WTC11 (cell line): ENCODE measurements at regions not wholly inside any gene's neighbourhood (a gene's known extent, or its start where the extent isn't known, plus 50 kb on each side); places are given as distances from the start of the nearest gene placed in this dataset.

Experiments
- ATAC-seq: fragments of 200-7000 bp; cut with Tn5 transposase; 2 replicates; pipeline ENCODE4 v1.10.0; 2021; ENCODE audit warnings: mild to moderate bottlenecking, moderate library complexity
- CTCF ChIA-PET: fragments of 300-600 bp; sonication (Branson Sonifier 250); formaldehyde crosslinking; loops from one replicate; lab custom pipeline; 2021; ENCODE audit warnings: antibody characterized with exemption; lab: Charles Lee
- POLR2A ChIA-PET: fragments of 350-600 bp; sonication (Branson Sonifier 250); formaldehyde crosslinking; loops from one replicate; lab custom pipeline; 2021; ENCODE audit warnings: antibody characterized with exemption; lab: Charles Lee
- DNase-seq: peaks from one replicate; pipeline ENCODE4 v3.0.0; 2021; ENCODE audit warnings: low spot score
- H3K27ac Mint-ChIP-seq: 2 replicates; pipeline ENCODE4 v1.8.0; 2021; ENCODE audit warnings: mixed read lengths
- H3K27me3 Mint-ChIP-seq: 2 replicates; pipeline ENCODE4 v1.8.0; 2021; ENCODE audit warnings: low read depth, mild to moderate bottlenecking, moderate library complexity, mixed read lengths
- H3K36me3 Mint-ChIP-seq: 2 replicates; pipeline ENCODE4 v1.8.0; 2021; ENCODE audit warnings: mixed read lengths
- H3K4me1 Mint-ChIP-seq: 2 replicates; pipeline ENCODE4 v1.8.0; 2022; ENCODE audit warnings: mixed read lengths
- H3K4me3 Mint-ChIP-seq: 2 replicates; pipeline ENCODE4 v1.8.0; 2021; ENCODE audit warnings: mild to moderate bottlenecking, moderate library complexity, mixed read lengths
- H3K9me3 Mint-ChIP-seq: 2 replicates; pipeline ENCODE4 v1.8.0; 2021; ENCODE audit warnings: mixed read lengths
- ARID4B ChIP-seq: sonication (generic); formaldehyde crosslinking; IDR thresholded peaks from 2 replicates; pipeline ENCODE4 v1.8.0; 2023; ENCODE audit warnings: missing genetic modification reagents, mild to moderate bottlenecking, borderline replicate concordance
- ATF3 ChIP-seq: sonication (generic); formaldehyde crosslinking; conservative IDR thresholded peaks from 2 replicates; pipeline ENCODE4 v1.8.1; 2022; ENCODE audit warnings: mild to moderate bottlenecking, missing genetic modification reagents
- CTCF ChIP-seq: fragments of 200-600 bp; IDR thresholded peaks from 2 replicates; pipeline ENCODE4 v1.8.0; 2022; ENCODE audit warnings: antibody characterized with exemption
- ERG ChIP-seq: fragments of 250-450 bp; sonication (Bioruptor Pico); IDR thresholded peaks from 2 replicates; pipeline ENCODE4 v1.8.0; 2021; ENCODE audit warnings: mild to moderate bottlenecking
- FOXK1 ChIP-seq: sonication (generic); formaldehyde crosslinking; IDR thresholded peaks from 2 replicates; pipeline ENCODE4 v1.8.0; 2022; ENCODE audit warnings: mild to moderate bottlenecking, moderate library complexity, missing genetic modification reagents
- GABPB1 ChIP-seq: sonication (generic); formaldehyde crosslinking; IDR thresholded peaks from 2 replicates; pipeline ENCODE4 v1.8.1; 2023; ENCODE audit warnings: mild to moderate bottlenecking, missing genetic modification reagents
- IRF2 ChIP-seq: sonication (generic); formaldehyde crosslinking; IDR thresholded peaks from 2 replicates; pipeline ENCODE4 v1.8.0; 2022; ENCODE audit warnings: low read depth, missing genetic modification reagents, borderline replicate concordance
- MAX ChIP-seq: sonication (generic); formaldehyde crosslinking; IDR thresholded peaks from 2 replicates; pipeline ENCODE4 v1.8.0; 2022; ENCODE audit warnings: mild to moderate bottlenecking, missing genetic modification reagents
- NFATC4 ChIP-seq: fragments of 250-450 bp; sonication (Bioruptor Pico); IDR thresholded peaks from 2 replicates; pipeline ENCODE4 v1.9.0; 2021; ENCODE audit warnings: mild to moderate bottlenecking
- RORB ChIP-seq: fragments of 250-450 bp; sonication (Bioruptor Pico); IDR thresholded peaks from 2 replicates; pipeline ENCODE4 v1.9.0; 2021; ENCODE audit warnings: mild to moderate bottlenecking
- SOX15 ChIP-seq: fragments of 250-450 bp; sonication (Bioruptor Pico); IDR thresholded peaks from 2 replicates; pipeline ENCODE4 v1.9.0; 2021; ENCODE audit warnings: mild to moderate bottlenecking
- STAT6 ChIP-seq: sonication (generic); formaldehyde crosslinking; conservative IDR thresholded peaks from 2 replicates; pipeline ENCODE4 v1.8.1; 2023; ENCODE audit warnings: mild to moderate bottlenecking, low read depth, missing genetic modification reagents, moderate library complexity
- USF1 ChIP-seq: sonication (generic); formaldehyde crosslinking; IDR thresholded peaks from 2 replicates; pipeline ENCODE4 v1.8.0; 2022; ENCODE audit warnings: mild to moderate bottlenecking, missing genetic modification reagents
- ZNF121 ChIP-seq: sonication (generic); formaldehyde crosslinking; IDR thresholded peaks from 2 replicates; pipeline ENCODE4 v1.8.0; 2023; ENCODE audit warnings: missing genetic modification reagents
- ZNF219 ChIP-seq: sonication (generic); formaldehyde crosslinking; IDR thresholded peaks from 2 replicates; pipeline ENCODE4 v1.8.0; 2023; ENCODE audit warnings: missing genetic modification reagents, mild to moderate bottlenecking, borderline replicate concordance
- ZNF263 ChIP-seq: sonication (generic); formaldehyde crosslinking; IDR thresholded peaks from 2 replicates; pipeline ENCODE4 v1.8.1; 2022; ENCODE audit warnings: low read depth, mild to moderate bottlenecking, moderate library complexity, missing genetic modification reagents
- ZNF281 ChIP-seq: sonication (generic); formaldehyde crosslinking; IDR thresholded peaks from 2 replicates; pipeline ENCODE4 v1.8.0; 2023; ENCODE audit warnings: mild to moderate bottlenecking, missing genetic modification reagents
- ZNF396 ChIP-seq: fragments of 250-450 bp; sonication (Bioruptor Pico); IDR thresholded peaks from 2 replicates; pipeline ENCODE4 v1.8.0; 2021; ENCODE audit warnings: mild to moderate bottlenecking, moderate library complexity, borderline replicate concordance

GRCh38 chr5:61647672-61648071, 315.6 kb downstream of the ZSWIM6 start (continued):
- TF ChIP-seq ARID4B (CRISPR knock-in tag) (no peak), ERG (CRISPR knock-in tag) (no peak), ZNF219 (no peak), ZNF263 (CRISPR knock-in tag) (no peak), ATF3 (CRISPR knock-in tag) (no peak), FOXK1 (CRISPR knock-in tag) (no peak), ZNF281 (CRISPR knock-in tag) (no peak), MAX (CRISPR knock-in tag) (no peak), SOX15 (CRISPR knock-in tag) (no peak), NFATC4 (CRISPR knock-in tag) (no peak), ZNF396 (CRISPR knock-in tag) (no peak)

GRCh38 chr5:61649231-61649630, 317.2 kb downstream of the ZSWIM6 start:
- CTCF ChIA-PET: interaction anchor here (1.2 kb wide), 1 partner anchor 10 kb away, joined by 5 read pairs; no protein-coding TSS in a partner anchor
- H3K4me3 Mint-ChIP-seq: no peak overlapping the region
- no peak for DNase-seq
- no peaks in the 10 kb centered on the region for H3K9me3 Mint-ChIP-seq
- no peak overlapping the region for H3K27ac Mint-ChIP-seq
- H3K36me3 Mint-ChIP-seq: no peaks in the 10 kb centered on the region
- peaks cover 2% of the 10 kb centered on the region; the same call in 1 of the 2 replicates for H3K27me3 Mint-ChIP-seq
- ATAC-seq: peak; percentile 55
- POLR2A ChIA-PET: no interaction called here
- no peaks in the 10 kb centered on the region for H3K4me1 Mint-ChIP-seq
- no peak for TF ChIP-seq ZNF121 (CRISPR knock-in tag)
- no peak for TF ChIP-seq STAT6 (CRISPR knock-in tag)
- TF ChIP-seq RORB: no peak
- no peak for TF ChIP-seq GABPB1
- TF ChIP-seq ARID4B (CRISPR knock-in tag): no peak
- no peak for TF ChIP-seq USF1 (CRISPR knock-in tag)
- no peak for TF ChIP-seq IRF2
- no peak for TF ChIP-seq CTCF
